T-helper 1 cell (primary cell): ENCODE measurements at regions not wholly inside any gene's neighbourhood (a gene's known extent, or its start where the extent isn't known, plus 50 kb on each side); places are given as distances from the start of the nearest gene placed in this dataset.
"Not testable (repeated sequence)": the region's sequence is repeated elsewhere in the genome, so short reads cannot be mapped to it uniquely, and the experiment has no call there.

Experiments
- DNase-seq, 5 donors: peaks; one replicate each; pipeline ENCODE4 v3.0.0-alpha.2; 2012 to 2020

DNA sequence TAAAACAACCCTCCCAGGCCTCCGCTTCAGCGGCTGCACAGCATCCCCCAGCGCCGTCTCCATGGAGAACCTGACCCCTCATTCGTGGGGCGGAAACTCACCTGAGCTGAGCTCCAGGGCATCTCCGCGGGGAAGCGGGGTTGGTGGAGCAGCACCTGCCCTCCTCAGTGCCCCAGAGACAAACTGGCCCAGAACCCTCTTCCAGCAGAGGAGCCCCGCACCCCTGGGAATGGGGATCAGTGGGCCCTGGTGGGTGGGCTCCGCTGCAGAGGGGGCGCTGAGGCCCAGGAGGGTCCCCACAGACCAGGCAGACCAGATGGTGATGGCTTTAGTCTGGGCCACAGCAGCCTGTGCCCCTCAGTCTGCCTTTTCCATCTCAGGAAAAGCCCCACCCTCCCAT, 261.2 kb downstream of the ADGRD1 start:
- not testable (repeated sequence) for DNase-seq

DNA sequence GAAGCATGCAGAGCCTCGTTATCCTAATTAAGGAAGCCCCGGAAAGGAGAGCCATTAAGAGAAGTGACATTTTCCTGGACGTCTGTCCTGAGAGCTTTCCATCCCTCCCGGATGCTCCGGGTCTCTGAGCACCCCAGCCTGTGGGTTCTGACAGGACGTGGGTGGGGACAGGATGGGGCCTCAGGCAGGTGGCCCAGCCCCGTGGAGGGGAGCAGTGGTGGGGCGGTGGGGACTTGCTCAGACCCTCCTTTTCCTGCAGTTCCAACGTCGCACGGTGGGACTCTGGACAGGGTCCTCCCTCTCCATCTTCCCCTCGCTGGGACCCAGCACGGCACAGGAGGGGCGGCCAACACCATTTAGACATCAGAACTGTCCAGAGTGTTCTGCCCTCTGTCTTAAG, 262.9 kb downstream of the ADGRD1 start:
- not testable (repeated sequence) for DNase-seq

DNA sequence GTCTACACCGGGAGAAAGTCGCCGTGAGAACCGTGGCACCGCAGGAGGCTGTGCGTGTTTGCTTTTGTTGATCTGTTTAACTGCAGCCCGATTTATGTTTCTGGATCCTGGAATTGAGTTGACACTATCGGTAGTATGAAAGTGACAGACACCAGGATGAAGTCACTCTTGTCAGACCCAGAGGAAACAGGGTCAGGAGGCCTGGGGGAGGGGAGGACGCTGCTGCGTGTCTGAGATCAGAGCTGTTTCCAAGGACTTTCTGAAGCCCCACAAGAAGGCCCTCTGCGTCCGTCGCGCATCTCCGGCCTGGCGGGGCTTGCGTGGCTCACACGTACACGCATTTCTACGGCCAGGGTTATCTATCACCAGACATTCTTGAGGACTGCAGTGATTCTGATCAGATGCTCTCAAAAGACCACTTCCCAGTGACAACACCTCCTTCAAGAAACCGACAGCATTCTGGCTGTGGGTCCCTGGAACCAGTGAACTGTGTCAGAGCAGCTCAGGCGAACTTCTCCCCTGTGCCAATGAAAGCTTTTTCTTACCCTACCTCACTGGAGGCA, 263.4 kb downstream of the ADGRD1 start:
- no peak for DNase-seq

DNA sequence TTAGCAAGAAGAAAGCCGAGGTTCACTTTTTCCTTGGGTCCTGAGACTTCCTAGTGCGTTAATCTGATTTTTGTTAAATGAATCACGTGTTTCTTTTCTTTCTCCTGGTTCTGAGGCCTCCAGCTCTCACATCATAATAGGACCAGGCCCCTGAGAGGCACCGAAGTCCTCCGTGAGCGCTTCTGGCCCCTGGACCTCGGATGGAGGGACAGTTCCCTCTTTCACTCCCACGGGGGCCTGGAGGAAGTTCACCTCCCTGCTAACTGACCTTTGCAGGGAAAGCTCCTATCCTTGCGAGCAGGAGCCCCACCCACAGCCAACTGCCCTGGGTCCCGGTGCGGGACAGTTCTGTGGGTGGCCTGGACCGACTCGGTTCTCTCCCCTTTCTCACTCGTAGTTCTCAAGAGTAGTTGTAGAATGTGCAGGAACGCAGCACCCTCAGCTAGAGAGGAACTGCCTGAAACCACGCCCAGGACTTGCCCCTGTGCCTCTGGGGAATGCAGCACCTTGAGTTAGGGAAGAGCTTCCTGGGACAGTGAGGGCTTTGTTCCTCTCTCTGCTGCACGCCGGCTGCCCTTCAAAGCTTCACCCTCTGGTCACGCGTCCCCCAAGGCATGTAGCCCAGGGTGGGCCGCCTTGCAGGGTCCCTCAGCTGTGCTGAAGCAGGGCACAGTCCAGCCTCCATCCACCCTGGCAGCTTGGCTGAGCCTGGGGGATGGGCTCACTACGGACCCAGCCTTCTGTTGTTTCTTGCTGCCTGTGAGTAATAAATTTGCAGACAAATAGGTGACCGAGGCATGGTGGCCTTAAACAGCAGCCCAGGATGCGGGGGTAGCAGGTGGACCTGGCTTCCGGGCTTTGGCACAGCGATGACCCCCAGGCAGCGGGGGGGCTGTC, 264.6 kb downstream of the ADGRD1 start:
- no peak for DNase-seq

DNA sequence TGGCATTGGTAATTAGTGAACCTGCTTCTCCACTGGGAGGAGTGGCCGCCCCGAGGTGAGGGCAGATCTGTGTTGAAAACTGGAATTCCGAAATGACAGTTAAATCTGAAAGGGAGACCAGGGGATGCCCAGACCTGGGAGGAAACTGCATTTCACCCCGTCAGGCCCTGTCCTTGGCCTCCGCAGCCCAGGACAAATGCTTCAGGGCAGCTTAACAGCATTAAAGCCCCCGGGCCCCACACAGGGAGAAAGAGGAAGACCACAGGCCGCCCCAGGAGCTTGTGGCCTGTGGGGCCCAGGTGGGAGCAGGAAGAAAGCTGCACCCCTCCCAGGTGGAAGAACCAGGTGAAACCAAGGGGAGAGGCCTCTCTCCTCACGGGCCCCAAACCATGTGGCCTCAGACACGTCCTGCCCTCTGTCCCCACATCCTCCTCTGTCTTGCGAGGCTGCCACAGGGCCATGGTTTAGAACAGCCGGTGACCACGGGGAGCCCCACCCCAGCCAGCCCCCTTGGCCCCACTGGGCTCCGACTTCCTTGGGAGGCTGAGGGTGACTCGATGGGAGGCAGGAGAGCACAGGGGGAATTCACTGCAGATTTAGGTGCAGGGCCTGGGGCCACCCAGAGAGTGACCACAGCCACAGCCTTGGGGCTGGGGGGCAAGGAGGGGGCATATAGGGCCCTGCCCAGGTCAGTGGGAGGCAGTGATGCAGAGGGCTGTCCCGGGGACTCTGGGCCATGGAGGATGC, 265.4 kb downstream of the ADGRD1 start:
- no peak for DNase-seq

- DNase-seq = no peak
Measured at GRCh38 chr12:131219670-131220330, 266.1 kb downstream of the ADGRD1 start.

DNA sequence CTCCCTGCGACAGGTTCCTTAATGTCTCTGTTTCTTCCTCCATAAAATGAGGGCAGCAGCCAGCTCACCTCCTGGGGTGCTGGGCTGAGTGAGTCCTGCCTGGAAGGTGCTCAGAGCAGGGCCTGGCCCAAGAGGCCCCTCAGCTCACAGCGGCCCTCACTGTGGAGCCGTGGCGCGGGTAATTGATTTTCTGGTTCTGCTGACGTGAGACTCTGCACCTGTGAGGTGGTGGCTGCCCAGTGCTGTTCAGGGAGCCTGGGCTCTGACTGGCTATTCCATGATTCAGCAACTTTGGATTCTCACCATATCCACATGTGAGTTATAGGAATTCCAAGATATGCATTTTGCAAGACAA, 266.6 kb downstream of the ADGRD1 start:
- DNase-seq = no peak

DNA sequence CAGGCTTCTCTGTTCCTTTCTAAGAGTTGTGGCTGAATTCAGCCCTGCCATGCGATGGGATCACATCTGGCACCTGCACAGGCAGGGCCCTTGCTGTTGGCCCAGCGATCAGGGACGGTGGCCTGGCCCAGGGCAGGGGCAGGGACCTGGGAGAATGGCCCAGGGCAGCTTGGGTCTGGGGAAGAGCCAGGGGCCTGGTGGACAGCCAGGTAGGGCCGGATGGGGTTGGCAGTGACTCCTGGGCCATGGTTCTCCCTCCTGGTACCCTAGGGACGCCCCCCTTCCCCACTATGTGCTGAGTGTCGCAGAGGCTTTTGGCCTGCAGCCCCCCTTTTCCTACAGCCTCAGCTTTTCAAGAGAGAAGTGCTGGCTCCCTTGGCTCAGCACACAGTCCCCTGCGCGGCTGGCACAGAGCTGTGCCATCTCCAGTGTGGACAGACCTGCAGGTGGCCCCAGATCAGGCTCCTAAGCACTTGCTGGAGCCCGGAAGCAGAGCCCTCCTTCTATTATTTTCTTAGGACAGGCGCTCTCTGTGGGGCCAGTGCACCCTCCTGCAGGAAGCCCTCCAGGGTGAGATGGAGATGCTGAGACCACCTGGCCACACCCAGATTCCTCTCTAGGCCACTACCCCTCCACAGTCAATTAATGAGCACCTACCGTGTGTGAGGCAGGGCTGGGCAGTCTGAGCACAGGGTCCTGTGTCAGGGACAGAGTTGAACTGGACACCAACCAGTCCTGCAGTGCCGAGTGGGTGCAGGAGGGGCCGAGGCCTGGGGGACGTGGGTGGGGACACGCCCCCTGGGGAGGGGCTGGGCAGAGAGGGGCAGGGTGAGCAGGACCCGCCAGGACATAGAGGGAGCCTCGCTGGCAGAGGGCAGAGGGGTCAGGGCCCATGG, 267.6 kb downstream of the ADGRD1 start:
- no peak for DNase-seq

GRCh38 chr12:131221957-131222328, 268.2 kb downstream of the ADGRD1 start:
- DNase-seq = no peak

DNA sequence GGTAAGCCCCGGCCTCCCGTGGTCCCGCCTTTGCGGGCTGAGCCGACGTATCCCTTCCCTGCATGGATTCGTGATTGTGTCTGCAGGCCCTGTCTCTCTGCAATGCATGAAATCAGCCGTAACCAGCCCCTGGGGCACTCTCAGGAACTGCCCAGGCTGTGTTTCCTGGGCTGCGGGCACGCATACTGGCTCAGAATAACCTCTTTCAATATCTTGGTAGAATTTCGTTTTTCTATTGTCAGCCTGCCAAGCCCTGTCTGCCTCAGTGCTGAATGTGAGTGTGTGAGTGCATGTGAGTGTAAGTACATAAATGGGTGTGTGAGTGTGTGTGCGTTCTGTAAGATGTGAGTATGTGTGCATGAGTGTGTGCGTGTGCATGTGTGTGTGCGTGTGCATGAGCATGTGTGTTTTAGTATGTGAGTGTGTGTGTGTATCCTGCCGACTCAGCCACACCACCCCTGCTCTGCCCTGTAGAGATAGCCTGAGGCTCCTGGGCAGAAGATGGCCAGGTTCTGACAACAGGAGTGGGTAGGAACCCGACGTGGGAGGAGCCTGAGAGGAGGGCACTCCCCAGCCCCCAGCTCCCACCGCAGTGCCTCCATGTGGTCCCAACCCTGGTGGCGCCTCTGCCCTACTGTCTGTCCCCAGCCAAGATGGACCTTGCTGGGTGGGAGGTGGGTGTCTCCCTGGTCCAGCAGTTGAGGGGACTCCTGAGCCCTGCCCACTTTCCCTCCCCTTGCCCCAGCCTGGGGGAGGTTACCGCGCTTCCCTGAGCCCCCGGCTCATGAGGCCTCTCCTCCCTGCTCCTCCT, 268.8 kb downstream of the ADGRD1 start:
- DNase-seq = peak in 1 of 5 donors; percentile 11

- DNase-seq = no peak
Measured at GRCh38 chr12:131223171-131223761, 269.6 kb downstream of the ADGRD1 start.

DNA sequence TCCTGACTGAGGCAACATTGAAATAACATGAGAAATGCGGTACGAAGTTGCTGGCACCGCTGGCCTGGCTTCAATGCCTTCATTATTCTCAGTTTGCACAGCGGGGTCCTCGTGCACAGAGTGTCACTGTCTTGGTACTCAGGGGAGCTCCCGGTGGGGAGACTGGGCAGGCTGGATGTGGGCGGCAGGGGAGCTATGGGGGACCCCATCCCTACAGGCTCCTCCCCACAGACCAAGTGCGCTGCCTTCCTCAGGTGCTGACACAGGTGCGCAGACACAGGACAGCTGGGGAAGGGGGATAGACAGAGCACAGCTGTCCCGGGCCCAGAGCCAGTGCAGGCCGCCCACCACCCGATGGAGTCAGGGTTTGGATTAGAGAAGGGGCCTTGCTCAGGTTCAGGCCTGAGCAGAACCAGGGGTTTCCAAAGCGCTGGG, 270.1 kb downstream of the ADGRD1 start:
- no peak for DNase-seq

DNA sequence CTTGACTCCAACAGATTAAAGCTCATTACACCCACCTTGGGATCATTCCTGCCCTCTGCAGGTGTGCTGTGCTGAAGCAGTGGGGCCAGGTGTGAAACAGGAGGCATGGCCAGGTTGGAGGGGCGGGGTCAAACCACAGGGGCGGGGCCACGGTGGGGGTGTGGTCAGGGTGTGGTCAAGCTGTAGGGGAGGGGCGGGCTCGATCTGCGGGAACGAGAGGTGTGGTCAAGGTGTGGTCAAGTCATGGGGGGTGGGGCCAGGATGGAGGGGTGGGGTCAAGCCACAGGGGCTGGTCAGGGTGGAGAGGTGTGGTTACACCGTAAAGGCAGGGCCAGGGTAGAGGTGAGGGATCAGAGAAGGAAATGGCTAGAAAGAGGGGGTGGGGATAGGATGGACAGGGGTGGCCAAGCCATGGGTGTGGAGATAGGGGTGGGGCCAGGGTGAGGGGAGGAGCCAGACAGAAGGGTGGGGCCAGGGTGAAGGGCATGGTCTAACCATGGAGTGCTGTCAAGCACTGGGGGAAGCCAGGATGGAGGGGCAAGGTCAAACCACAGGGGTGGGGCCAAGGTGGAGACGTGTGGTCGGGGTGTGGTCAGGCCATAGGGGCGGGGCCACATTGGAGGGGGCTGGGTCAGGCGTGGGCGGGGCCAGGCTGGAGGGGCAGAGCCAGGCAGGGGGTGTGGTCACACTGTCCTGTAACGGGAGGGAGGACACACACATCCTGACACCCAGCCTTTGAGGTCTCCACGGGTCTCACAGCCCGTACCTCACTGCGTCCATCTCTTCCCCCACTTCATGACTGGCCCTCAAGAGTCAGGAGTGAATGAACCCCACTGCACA, 270.7 kb downstream of the ADGRD1 start:
- not testable (repeated sequence) for DNase-seq

DNA sequence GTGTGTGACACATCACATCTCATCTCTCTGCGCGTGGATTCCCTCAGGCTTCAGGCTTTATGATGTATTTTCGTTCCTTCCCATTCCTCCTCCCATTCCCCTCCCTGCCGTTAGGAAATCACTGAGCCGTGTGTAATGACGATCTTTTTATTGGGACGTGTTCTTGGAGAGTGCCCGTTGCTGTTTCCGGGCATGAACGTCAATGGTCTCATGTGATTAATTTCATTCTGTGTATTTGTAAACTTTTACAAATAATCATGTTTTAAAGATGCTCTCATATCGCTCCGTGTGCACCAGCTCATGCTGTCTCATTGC, 271.3 kb downstream of the ADGRD1 start:
- DNase-seq = not testable (repeated sequence)

GRCh38 chr12:131226345-131227265, 272.9 kb downstream of the ADGRD1 start:
- DNase-seq = no peak

DNA sequence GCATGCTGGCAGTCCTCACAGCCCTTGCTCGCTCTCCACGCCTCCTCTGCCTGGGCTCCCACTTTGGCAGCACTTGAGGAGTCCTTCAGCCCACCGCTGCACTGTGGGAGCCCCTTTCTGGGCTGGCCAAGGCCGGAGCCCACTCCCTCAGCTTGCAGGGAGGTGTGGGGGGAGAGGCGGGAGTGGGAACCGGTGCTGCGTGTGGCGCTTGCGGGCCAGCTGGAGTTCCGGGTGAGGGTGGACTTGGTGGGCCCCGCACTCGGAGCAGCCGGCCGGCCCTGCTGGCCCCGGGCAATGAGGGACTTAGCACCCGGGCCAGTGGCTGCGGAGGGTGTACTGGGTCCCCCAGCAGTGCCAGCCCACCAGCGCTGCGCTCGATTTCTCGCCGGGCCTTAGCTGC, 273.9 kb downstream of the ADGRD1 start:
- DNase-seq = not testable (repeated sequence)

DNA sequence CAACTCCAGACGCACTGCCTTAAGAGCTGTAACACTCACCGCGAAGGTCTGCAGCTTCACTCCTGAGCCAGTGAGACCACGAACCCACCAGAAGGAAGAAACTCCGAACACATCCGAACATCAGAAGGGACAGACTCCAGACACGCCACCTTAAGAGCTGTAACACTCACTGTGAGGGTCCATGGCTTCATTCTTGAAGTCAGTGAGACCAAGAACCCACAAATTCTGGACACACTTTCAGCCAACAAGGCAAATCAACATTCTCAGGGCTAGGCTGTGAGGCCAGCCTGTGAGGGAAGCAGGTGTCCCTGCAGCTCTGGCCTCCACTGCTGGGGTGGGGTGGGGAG, 275.3 kb downstream of the ADGRD1 start:
- DNase-seq = not testable (repeated sequence)

DNA sequence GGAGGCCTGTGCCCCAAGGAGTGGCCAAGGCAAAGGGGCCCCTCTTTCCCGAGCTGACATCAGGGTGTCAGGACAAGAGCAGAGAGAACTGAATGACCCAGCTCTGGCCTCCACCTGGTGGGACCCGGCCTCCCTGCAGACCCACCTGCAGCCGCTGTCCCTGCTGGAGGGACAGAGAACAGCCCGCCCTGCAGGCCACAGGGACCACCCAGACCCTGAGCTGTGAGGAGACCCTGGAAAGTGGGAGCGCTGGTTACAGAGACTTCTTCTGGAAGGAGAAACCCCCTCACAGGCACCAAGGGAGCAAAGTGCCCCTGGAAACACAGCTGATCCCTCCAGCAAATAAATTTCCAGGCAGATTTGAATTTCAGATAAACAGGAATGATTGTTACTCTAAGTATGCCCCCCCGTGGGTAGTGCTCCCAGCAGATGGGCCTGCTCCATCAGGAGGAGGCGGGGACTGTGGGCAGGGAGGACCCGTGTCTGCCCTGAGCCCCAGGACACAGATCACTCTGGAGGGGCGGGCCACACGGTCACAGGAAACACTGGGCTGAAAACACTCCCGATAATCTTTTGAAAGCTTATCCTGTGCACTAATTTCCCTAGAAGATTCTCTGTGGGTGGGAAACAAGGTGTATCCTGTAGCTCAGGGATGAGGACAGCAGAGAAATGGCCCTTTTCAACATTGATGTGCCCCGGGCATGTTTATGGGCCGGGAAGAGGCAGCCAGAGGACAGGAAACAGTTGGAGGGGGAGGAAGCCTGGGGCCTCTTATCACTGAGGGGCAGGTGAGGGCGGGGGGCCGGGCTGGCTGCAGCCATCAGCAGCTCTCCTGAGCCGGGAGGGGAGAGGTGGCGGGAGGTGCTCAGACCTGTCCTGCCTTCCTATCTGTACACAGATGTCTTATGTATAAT, 276.0 kb downstream of the ADGRD1 start:
- DNase-seq = no peak
